ENCODE measurements at regions not wholly inside any gene's neighbourhood (a gene's known extent, or its start where the extent isn't known, plus 50 kb on each side); places are given as distances from the start of the nearest gene placed in this dataset.

GRCh38 chr4:124977045-124977444 lies 264.5 kb upstream of the ANKRD50 start:
- DNase-seq: no peak
- no peaks in the 10 kb centered on the region for H3K79me2 ChIP-seq (ENCODE audit: low read length)
- H3K27me3 ChIP-seq (replicated peaks; ENCODE audit: insufficient read depth, low read length): no peaks in the 10 kb centered on the region
- H3K9me3 ChIP-seq (replicated peaks; ENCODE audit: insufficient read depth, low read length): no peaks in the 10 kb centered on the region
- H3K36me3 ChIP-seq (replicated peaks; ENCODE audit: insufficient read depth, low read length): no peaks in the 10 kb centered on the region
- no peak overlapping the region for H3K27ac ChIP-seq (ENCODE audit: low read length)
- no peaks in the 10 kb centered on the region for H3K4me1 ChIP-seq (ENCODE audit: low read length)
- no peak overlapping the region for H3K4me3 ChIP-seq (ENCODE audit: low read length)
- TF ChIP-seq EZH2 (optimal IDR thresholded peaks at IDR 0.05; ENCODE audit: low read depth, low read length) (no peak), CTCF (IDR thresholded peaks at IDR 0.05; ENCODE audit: low read length) (no peak), EZH2phosphoT487 (IDR thresholded peaks at IDR 0.05; ENCODE audit: low read length) (no peak)
- H3K9me2 ChIP-seq (replicated peaks; ENCODE audit: insufficient read depth, low read length): no peaks in the 10 kb centered on the region
- H3K9ac ChIP-seq (ENCODE audit: low read length): no peak overlapping the region
- no peaks in the 10 kb centered on the region for H3F3A ChIP-seq (ENCODE audit: insufficient read depth, low read length)
- H2AFZ ChIP-seq (ENCODE audit: low read length): no peak overlapping the region
- H3K4me2 ChIP-seq (ENCODE audit: low read depth, low read length): no peak overlapping the region
- no peaks in the 10 kb centered on the region for H4K20me1 ChIP-seq (ENCODE audit: insufficient read depth, low read length)

DNA sequence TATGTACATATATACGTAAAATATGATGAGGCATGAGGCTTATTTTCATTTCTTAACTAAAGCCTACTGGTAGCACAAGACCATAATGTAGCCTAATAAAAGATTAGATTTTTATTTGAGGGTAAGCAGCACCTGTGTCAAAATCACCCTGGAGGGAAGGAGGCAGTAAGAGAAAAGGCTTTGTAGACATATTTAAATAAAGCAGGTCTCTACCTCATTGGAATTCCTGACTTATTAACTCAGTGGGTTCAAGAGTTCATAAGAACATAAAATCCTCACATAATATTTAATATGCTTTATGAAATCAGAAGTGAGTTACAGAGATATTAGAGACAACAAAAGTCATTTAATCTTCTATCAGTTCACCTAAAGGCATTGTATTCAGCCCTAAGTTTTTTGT lies 261.6 kb upstream of the ANKRD50 start:
- H2AFZ ChIP-seq (ENCODE audit: low read length): no peak overlapping the region
- H3F3A ChIP-seq (ENCODE audit: insufficient read depth, low read length): no peaks in the 10 kb centered on the region
- H3K27me3 ChIP-seq (replicated peaks; ENCODE audit: insufficient read depth, low read length): no peaks in the 10 kb centered on the region
- TF ChIP-seq CTCF (IDR thresholded peaks at IDR 0.05; ENCODE audit: low read length): no peak
- H3K27ac ChIP-seq (ENCODE audit: low read length): no peak overlapping the region
- H3K9ac ChIP-seq (ENCODE audit: low read length): no peak overlapping the region
- no peaks in the 10 kb centered on the region for H3K9me2 ChIP-seq (replicated peaks; ENCODE audit: insufficient read depth, low read length)
- H4K20me1 ChIP-seq (ENCODE audit: insufficient read depth, low read length): no peaks in the 10 kb centered on the region
- H3K4me2 ChIP-seq (ENCODE audit: low read depth, low read length): no peak overlapping the region
- no peak for DNase-seq
- no peaks in the 10 kb centered on the region for H3K9me3 ChIP-seq (replicated peaks; ENCODE audit: insufficient read depth, low read length)
- no peak overlapping the region for H3K4me3 ChIP-seq (ENCODE audit: low read length)
- H3K36me3 ChIP-seq (replicated peaks; ENCODE audit: insufficient read depth, low read length): no peaks in the 10 kb centered on the region
- no peaks in the 10 kb centered on the region for H3K4me1 ChIP-seq (ENCODE audit: low read length)
- no peaks in the 10 kb centered on the region for H3K79me2 ChIP-seq (ENCODE audit: low read length)

GRCh38 chr4:124973716-124974115 lies 261.2 kb upstream of the ANKRD50 start:
- Histone ChIP-seq H3K4me3 (ENCODE audit: low read length) (no peak overlapping the region), H3K4me2 (ENCODE audit: low read depth, low read length) (no peak overlapping the region), H3F3A (ENCODE audit: insufficient read depth, low read length) (no peaks in the 10 kb centered on the region), H3K79me2 (ENCODE audit: low read length) (no peaks in the 10 kb centered on the region), H3K27ac (ENCODE audit: low read length) (no peak overlapping the region), H3K9me2 (replicated peaks; ENCODE audit: insufficient read depth, low read length) (no peaks in the 10 kb centered on the region), H3K36me3 (replicated peaks; ENCODE audit: insufficient read depth, low read length) (no peaks in the 10 kb centered on the region), H2AFZ (ENCODE audit: low read length) (no peak overlapping the region), H3K9ac (ENCODE audit: low read length) (no peak overlapping the region), H3K4me1 (ENCODE audit: low read length) (no peaks in the 10 kb centered on the region), H4K20me1 (ENCODE audit: insufficient read depth, low read length) (no peaks in the 10 kb centered on the region), H3K27me3 (replicated peaks; ENCODE audit: insufficient read depth, low read length) (no peaks in the 10 kb centered on the region), H3K9me3 (replicated peaks; ENCODE audit: insufficient read depth, low read length) (no peaks in the 10 kb centered on the region)
- TF ChIP-seq CTCF (IDR thresholded peaks at IDR 0.05; ENCODE audit: low read length) (no peak), EZH2phosphoT487 (IDR thresholded peaks at IDR 0.05; ENCODE audit: low read length) (no peak), EZH2 (optimal IDR thresholded peaks at IDR 0.05; ENCODE audit: low read depth, low read length) (no peak)
- no peak for DNase-seq

DNA sequence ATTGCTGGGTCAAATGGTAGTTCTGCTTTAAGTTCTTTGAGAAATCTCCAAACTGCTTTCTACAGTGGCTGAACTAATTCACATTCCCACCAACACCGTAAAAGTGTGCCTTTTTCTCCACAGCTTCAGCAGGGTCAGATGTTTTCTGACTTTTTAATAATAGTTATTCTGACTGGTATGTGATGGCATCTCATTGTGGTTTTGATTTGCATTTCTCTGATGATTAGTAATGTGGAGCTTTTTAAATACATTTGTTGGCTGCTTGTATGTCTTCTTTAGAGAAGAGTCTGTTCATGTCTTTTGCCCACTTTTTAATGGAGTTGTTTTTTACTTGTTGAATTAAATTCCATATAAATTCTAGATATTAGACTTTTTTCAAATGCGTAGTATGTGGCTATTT lies 257.5 kb upstream of the ANKRD50 start:
- no peak overlapping the region for H3K4me2 ChIP-seq (ENCODE audit: low read depth, low read length)
- no peaks in the 10 kb centered on the region for H3K79me2 ChIP-seq (ENCODE audit: low read length)
- H3K4me1 ChIP-seq (ENCODE audit: low read length): no peaks in the 10 kb centered on the region
- H3F3A ChIP-seq (ENCODE audit: insufficient read depth, low read length): no peaks in the 10 kb centered on the region
- H3K27me3 ChIP-seq (replicated peaks; ENCODE audit: insufficient read depth, low read length): no peaks in the 10 kb centered on the region
- H3K27ac ChIP-seq (ENCODE audit: low read length): no peak overlapping the region
- no peak for DNase-seq
- H3K36me3 ChIP-seq (replicated peaks; ENCODE audit: insufficient read depth, low read length): no peaks in the 10 kb centered on the region
- TF ChIP-seq CTCF (IDR thresholded peaks at IDR 0.05; ENCODE audit: low read length) (no peak), EZH2phosphoT487 (IDR thresholded peaks at IDR 0.05; ENCODE audit: low read length) (no peak), EZH2 (optimal IDR thresholded peaks at IDR 0.05; ENCODE audit: low read depth, low read length) (no peak)
- no peak overlapping the region for H2AFZ ChIP-seq (ENCODE audit: low read length)
- H3K9me2 ChIP-seq (replicated peaks; ENCODE audit: insufficient read depth, low read length): no peaks in the 10 kb centered on the region
- H3K9me3 ChIP-seq (replicated peaks; ENCODE audit: insufficient read depth, low read length): no peaks in the 10 kb centered on the region
- H4K20me1 ChIP-seq (ENCODE audit: insufficient read depth, low read length): no peaks in the 10 kb centered on the region
- H3K4me3 ChIP-seq (ENCODE audit: low read length): no peak overlapping the region
- no peak overlapping the region for H3K9ac ChIP-seq (ENCODE audit: low read length)
